Endothelial cell of umbilical vein (primary cell): ENCODE measurements at regions not wholly inside any gene's neighbourhood (a gene's known extent, or its start where the extent isn't known, plus 50 kb on each side); places are given as distances from the start of the nearest gene placed in this dataset.

Experiments
- EZH2 ChIP-seq: IDR thresholded peaks from 2 replicates; pipeline ENCODE4 v1.6.1; 2012; ENCODE audit warnings: borderline replicate concordance, low read depth, mild to moderate bottlenecking, moderate library complexity, low read length, inconsistent platforms; ENCODE audit not compliant: severe bottlenecking
- MYC ChIP-seq: IDR thresholded peaks from one replicate; pipeline ENCODE4 v1.6.1; 2011; ENCODE audit warnings: mild to moderate bottlenecking, low read depth, low read length
- POLR2A ChIP-seq: IDR thresholded peaks from 2 replicates; pipeline ENCODE4 v1.6.1; 2012; ENCODE audit warnings: low read depth, mild to moderate bottlenecking, control low read depth, low read length
- POLR2AphosphoS5 ChIP-seq: IDR thresholded peaks from 2 replicates; pipeline ENCODE4 v1.6.1; 2012; ENCODE audit warnings: low read depth, mild to moderate bottlenecking, control low read depth, low read length, moderate library complexity; ENCODE audit not compliant: insufficient read depth
- TF ChIP-seq, protein P1 (sequence below), 2 donors: IDR thresholded peaks; 1 replicate in 1 of 2; 2 replicates in 1 of 2; pipeline ENCODE4 v1.5.1; 2011; ENCODE audit warnings: low read length in 2 of 2, mild to moderate bottlenecking in 2 of 2, moderate library complexity in 2 of 2, control low read depth in 1 of 2, inconsistent platforms in 1 of 2, low read depth in 1 of 2; ENCODE audit not compliant: insufficient read depth in 1 of 2; ENCODE audit errors: extremely low read depth in 1 of 2
- TF ChIP-seq, protein P2 (sequence below): IDR thresholded peaks from 2 replicates; pipeline ENCODE4 v1.6.1; 2011; ENCODE audit not compliant: insufficient read depth, insufficient read length

DNA sequence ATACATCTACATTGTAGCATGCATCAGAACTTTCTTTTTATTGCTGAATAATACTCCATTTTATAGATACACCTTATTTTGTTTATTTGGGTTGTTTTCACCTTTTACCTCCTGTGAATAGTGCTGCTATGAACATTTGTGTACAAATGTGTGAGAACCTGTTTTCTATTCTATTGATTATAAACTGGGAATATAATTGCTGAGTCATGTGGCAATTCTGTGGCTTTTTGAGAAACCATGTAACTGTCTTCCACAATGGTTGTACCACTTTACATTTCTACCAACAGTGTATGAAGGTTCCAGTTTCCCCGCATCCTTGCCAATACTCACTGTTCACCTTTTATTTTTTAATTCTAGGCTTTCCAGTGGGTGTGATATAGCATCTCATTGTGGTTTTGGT, 138.6 kb upstream of the MBL2 start:
- TF ChIP-seq, protein P1, sequence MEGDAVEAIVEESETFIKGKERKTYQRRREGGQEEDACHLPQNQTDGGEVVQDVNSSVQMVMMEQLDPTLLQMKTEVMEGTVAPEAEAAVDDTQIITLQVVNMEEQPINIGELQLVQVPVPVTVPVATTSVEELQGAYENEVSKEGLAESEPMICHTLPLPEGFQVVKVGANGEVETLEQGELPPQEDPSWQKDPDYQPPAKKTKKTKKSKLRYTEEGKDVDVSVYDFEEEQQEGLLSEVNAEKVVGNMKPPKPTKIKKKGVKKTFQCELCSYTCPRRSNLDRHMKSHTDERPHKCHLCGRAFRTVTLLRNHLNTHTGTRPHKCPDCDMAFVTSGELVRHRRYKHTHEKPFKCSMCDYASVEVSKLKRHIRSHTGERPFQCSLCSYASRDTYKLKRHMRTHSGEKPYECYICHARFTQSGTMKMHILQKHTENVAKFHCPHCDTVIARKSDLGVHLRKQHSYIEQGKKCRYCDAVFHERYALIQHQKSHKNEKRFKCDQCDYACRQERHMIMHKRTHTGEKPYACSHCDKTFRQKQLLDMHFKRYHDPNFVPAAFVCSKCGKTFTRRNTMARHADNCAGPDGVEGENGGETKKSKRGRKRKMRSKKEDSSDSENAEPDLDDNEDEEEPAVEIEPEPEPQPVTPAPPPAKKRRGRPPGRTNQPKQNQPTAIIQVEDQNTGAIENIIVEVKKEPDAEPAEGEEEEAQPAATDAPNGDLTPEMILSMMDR (IDR thresholded peaks at IDR 0.05; ENCODE audit: extremely low read depth in 1 of 2, insufficient read depth in 1 of 2, low read depth in 1 of 2, low read length in 2 of 2) = no peak
- TF ChIP-seq POLR2A = no peak
- TF ChIP-seq, protein P2, sequence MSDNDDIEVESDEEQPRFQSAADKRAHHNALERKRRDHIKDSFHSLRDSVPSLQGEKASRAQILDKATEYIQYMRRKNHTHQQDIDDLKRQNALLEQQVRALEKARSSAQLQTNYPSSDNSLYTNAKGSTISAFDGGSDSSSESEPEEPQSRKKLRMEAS = no peak
- no peak for TF ChIP-seq POLR2AphosphoS5
- no peak for TF ChIP-seq EZH2
- no peak for TF ChIP-seq MYC
